Endodermal cell (in vitro differentiated cells): ENCODE measurements at regions not wholly inside any gene's neighbourhood (a gene's known extent, or its start where the extent isn't known, plus 50 kb on each side); places are given as distances from the start of the nearest gene placed in this dataset.

Source experiments
- DNase-seq: peaks from one replicate; pipeline ENCODE4 v3.0.0-alpha.2; 2017
- H3K27ac ChIP-seq: 2 replicates; pipeline ENCODE4 v1.5.1; 2013; ENCODE audit warnings: mild to moderate bottlenecking, low read depth, low read length, moderate library complexity
- H3K27me3 ChIP-seq: 2 replicates; pipeline ENCODE4 v1.6.1; 2013; ENCODE audit warnings: mild to moderate bottlenecking, low read length, moderate library complexity; ENCODE audit not compliant: insufficient read depth, control insufficient read depth, poor library complexity, severe bottlenecking
- H3K36me3 ChIP-seq: 2 replicates; pipeline ENCODE4 v1.7.0; 2013; ENCODE audit warnings: mild to moderate bottlenecking, low read length, moderate library complexity; ENCODE audit not compliant: control insufficient read depth, insufficient read depth
- H3K4me1 ChIP-seq: one replicate; pipeline ENCODE4 v1.7.0; 2013; ENCODE audit warnings: low read length; ENCODE audit not compliant: control insufficient read depth, insufficient read depth
- H3K4me3 ChIP-seq: 2 replicates; pipeline ENCODE4 v1.5.1; 2013; ENCODE audit warnings: mild to moderate bottlenecking, low read length, moderate library complexity
- H3K9ac ChIP-seq: 2 replicates; pipeline ENCODE4 v1.6.1; 2013; ENCODE audit warnings: mild to moderate bottlenecking, low read length, moderate library complexity; ENCODE audit not compliant: poor library complexity, severe bottlenecking; ENCODE audit errors: extremely low read depth
- H3K9me3 ChIP-seq: 2 replicates; pipeline ENCODE4 v1.6.1; 2013; ENCODE audit warnings: mild to moderate bottlenecking, low read length, moderate library complexity; ENCODE audit not compliant: control insufficient read depth
- H3K27ac Mint-ChIP-seq: 2 replicates; pipeline ENCODE4 v1.8.0; 2020; ENCODE audit warnings: mixed read lengths
- H3K27me3 Mint-ChIP-seq: 2 replicates; pipeline ENCODE4 v1.8.0; 2021; ENCODE audit warnings: mild to moderate bottlenecking, mixed read lengths; ENCODE audit not compliant: insufficient read depth
- H3K36me3 Mint-ChIP-seq: 2 replicates; pipeline ENCODE4 v1.8.0; 2020; ENCODE audit warnings: low read depth, mixed read lengths
- H3K4me1 Mint-ChIP-seq: 2 replicates; pipeline ENCODE4 v1.8.0; 2020; ENCODE audit warnings: mixed read lengths
- H3K4me3 Mint-ChIP-seq: 2 replicates; pipeline ENCODE4 v1.8.0; 2020; ENCODE audit warnings: mild to moderate bottlenecking, moderate library complexity, mixed read lengths
- H3K9me3 Mint-ChIP-seq: 2 replicates; pipeline ENCODE4 v1.8.0; 2020; ENCODE audit warnings: mild to moderate bottlenecking, mixed read lengths
- CTCF ChIP-seq: fragments of 200-600 bp; sonication (generic); conservative IDR thresholded peaks from 2 replicates; pipeline ENCODE4 v1.5.0; 2021; ENCODE audit warnings: antibody characterized with exemption, mild to moderate bottlenecking
- WGBS, 2 experiments: methylation state at CpG; one replicate each; pipeline versions ENCODE4 v1.1.5 to v1.1.7; 2013; ENCODE audit warnings: missing lambda C conversion rate in 2 of 2, mixed read lengths in 1 of 2; ENCODE audit not compliant: insufficient coverage in 1 of 2, insufficient read length in 1 of 2; 5-methylcytosine and 5-hydroxymethylcytosine counted together

- Histone ChIP-seq H3K9me3 (no peaks in the 10 kb centered on the region), H3K27ac (no peak overlapping the region), H3K4me1 (no peaks in the 10 kb centered on the region), H3K36me3 (no peaks in the 10 kb centered on the region), H3K27me3 (no peaks in the 10 kb centered on the region), H3K9ac (no peak overlapping the region), H3K4me3 (no peak overlapping the region)
- Mint-ChIP-seq H3K4me1 (peaks cover 3% of the 10 kb centered on the region), H3K27me3 (no peaks in the 10 kb centered on the region), H3K4me3 (no peak overlapping the region), H3K9me3 (no peaks in the 10 kb centered on the region), H3K36me3 (no peaks in the 10 kb centered on the region), H3K27ac (no peak overlapping the region)
- no peak for DNase-seq
- 79% methylated on average over 1 of the region's 1 CpG; no CpG with 5 or more reads in 1 of the 2 experiments for WGBS, 2 experiments
- no peak for TF ChIP-seq CTCF
These were observed 144.9 kb downstream of the C4orf33 start for GRCh38 chr4:129240816-129241215.

DNA sequence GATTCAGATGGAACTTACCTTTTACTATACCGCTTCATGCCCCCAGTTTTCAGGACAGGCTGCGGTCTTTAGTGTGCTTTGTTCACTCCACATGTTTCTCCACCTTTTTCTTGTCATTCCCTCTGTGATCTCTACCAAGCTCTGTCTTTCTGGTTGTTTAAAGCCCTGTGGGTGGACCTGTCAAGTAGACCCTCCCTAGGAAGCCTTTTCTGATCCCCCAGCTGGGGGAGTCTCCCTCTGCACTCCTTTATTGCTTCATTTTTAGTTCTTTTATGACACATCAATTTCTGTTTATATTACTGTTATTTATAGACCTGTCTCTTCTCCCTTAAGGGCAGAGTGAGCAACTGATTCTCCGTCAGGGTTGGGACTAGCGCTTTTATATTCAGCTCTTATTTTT lies 150.2 kb downstream of the C4orf33 start:
- peaks cover 2% of the 10 kb centered on the region for H3K4me1 Mint-ChIP-seq
- H3K27me3 Mint-ChIP-seq: no peaks in the 10 kb centered on the region
- H3K9me3 Mint-ChIP-seq: no peaks in the 10 kb centered on the region
- no peaks in the 10 kb centered on the region for H3K36me3 Mint-ChIP-seq
- H3K27ac Mint-ChIP-seq: no peak overlapping the region
- H3K4me1 ChIP-seq: no peaks in the 10 kb centered on the region
- no peaks in the 10 kb centered on the region for H3K27me3 ChIP-seq
- no peaks in the 10 kb centered on the region for H3K36me3 ChIP-seq
- H3K9ac ChIP-seq: no peak overlapping the region
- DNase-seq: no peak
- no peak for TF ChIP-seq CTCF
- WGBS, 2 experiments: 50 to 94% methylated on average over 2 to 4 of the region's 4 CpGs
- no peak overlapping the region for H3K27ac ChIP-seq
- no peak overlapping the region for H3K4me3 Mint-ChIP-seq
- no peaks in the 10 kb centered on the region for H3K9me3 ChIP-seq
- H3K4me3 ChIP-seq: no peak overlapping the region

DNA sequence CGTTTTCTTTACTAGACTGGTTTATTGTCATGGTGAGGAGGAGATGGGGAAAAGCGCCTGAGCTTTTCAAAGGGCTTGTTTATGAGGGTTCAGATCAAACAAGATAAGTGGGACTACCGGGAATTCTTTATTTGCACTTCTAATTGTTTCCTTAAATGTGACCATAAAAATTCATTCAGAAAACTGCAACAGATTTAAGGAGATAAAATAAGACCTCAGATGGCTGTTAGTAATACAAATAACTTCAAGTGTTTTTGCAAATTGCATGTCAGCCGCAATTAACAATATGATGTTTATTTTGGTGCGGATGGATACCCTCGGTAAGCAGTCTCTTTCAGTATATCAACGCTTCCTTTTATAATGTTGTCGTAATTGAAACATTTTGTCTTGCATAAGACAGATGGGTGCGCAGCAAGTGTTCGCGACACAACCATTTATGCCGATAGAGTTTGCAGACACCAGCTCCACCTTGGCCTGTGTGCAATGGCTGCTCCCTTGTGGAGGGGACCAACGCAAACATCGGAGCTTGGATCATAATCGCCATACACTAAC lies 151.0 kb downstream of the C4orf33 start:
- no peak overlapping the region for H3K27ac ChIP-seq

More for the DNA sequence above, 151.0 kb downstream of the C4orf33 start:
- Mint-ChIP-seq H3K9me3 (no peaks in the 10 kb centered on the region), H3K4me1 (peaks cover 2% of the 10 kb centered on the region), H3K27ac (no peak overlapping the region), H3K36me3 (no peaks in the 10 kb centered on the region), H3K4me3 (no peak overlapping the region), H3K27me3 (no peaks in the 10 kb centered on the region)
- Histone ChIP-seq H3K4me3 (no peak overlapping the region), H3K9me3 (no peaks in the 10 kb centered on the region), H3K9ac (no peak overlapping the region), H3K36me3 (no peaks in the 10 kb centered on the region), H3K4me1 (no peaks in the 10 kb centered on the region), H3K27me3 (no peaks in the 10 kb centered on the region)
- no peak for DNase-seq
- 91 to 98% methylated on average over 13 to 15 of the region's 15 CpGs for WGBS, 2 experiments
- TF ChIP-seq CTCF: no peak
